ENCODE measurements at regions not wholly inside any gene's neighbourhood (a gene's known extent, or its start where the extent isn't known, plus 50 kb on each side); places are given as distances from the start of the nearest gene placed in this dataset.

- FAIRE-seq (no peak), ATAC-seq (no peak), DNase-seq (ENCODE audit: extremely low read depth in 1 of 4, low spot score in 3 of 4) (no peak)
- no peak overlapping the region for H3K9ac ChIP-seq (ENCODE audit: insufficient read depth in 1 of 2, low read depth in 2 of 2, low read length in 2 of 2)
- no peaks in the 10 kb centered on the region for H4K20me1 ChIP-seq (replicated peaks; ENCODE audit: control insufficient read depth, insufficient read depth, low read length)
- TF ChIP-seq ZBTB33 (CRISPR knock-in tag; IDR thresholded peaks at IDR 0.05) = no peak
- no peak for TF ChIP-seq TAL1 (IDR thresholded peaks at IDR 0.05)
- TF ChIP-seq MCM5 (IDR thresholded peaks at IDR 0.05; ENCODE audit: low read depth) = no peak
- no peak for TF ChIP-seq CBFB (CRISPR knock-in tag; IDR thresholded peaks at IDR 0.05)
- TF ChIP-seq RUNX1 (IDR thresholded peaks at IDR 0.05; ENCODE audit: low read depth) = no peak
- no peak for TF ChIP-seq SETDB1 (IDR thresholded peaks at IDR 0.05; ENCODE audit: low read length)
- TF ChIP-seq UBTF (IDR thresholded peaks at IDR 0.05; ENCODE audit: borderline replicate concordance in 1 of 2, low read depth in 2 of 2, low read length in 2 of 2) = no peak
- TF ChIP-seq GTF2E2 (tag; IDR thresholded peaks at IDR 0.05) = no peak
- TF ChIP-seq ZNF511 (CRISPR knock-in tag; IDR thresholded peaks at IDR 0.05) = no peak
- no peak for TF ChIP-seq ZNF12 (CRISPR knock-in tag; IDR thresholded peaks at IDR 0.05)
- no peak for TF ChIP-seq ARID2 (IDR thresholded peaks at IDR 0.05)
- no peak for TF ChIP-seq GATAD2A (IDR thresholded peaks at IDR 0.05)
- TF ChIP-seq CHD4 (IDR thresholded peaks at IDR 0.05; ENCODE audit: insufficient read depth, insufficient replicate concordance, low read depth, low read length, poor library complexity, severe bottlenecking) = no peak
- TF ChIP-seq SNIP1 (IDR thresholded peaks at IDR 0.05; ENCODE audit: low read depth) = no peak
- no peaks in the 10 kb centered on the region for H3K9me1 ChIP-seq (ENCODE audit: control insufficient read depth, insufficient read depth, low read length)
- H3K4me3 ChIP-seq = no peak overlapping the region
- in situ Hi-C loops (cut with MboI) (no loop called here), intact Hi-C loops (cut with micrococcal nuclease) (no loop called here)
- H3K27ac ChIP-seq (ENCODE audit: extremely low read depth, low read depth, low read length) = no peak overlapping the region
- no TSS peak for BruUV-seq (replicated peaks)
- no peak overlapping the region for H2AFZ ChIP-seq (ENCODE audit: low read depth, low read length)
- H3K9me3 ChIP-seq (replicated peaks; ENCODE audit: control insufficient read depth, insufficient read depth, low read depth, low read length) = no peaks in the 10 kb centered on the region
- H3K27me3 ChIP-seq (ENCODE audit: control insufficient read depth in 2 of 2, insufficient read depth in 2 of 2, low read length in 2 of 2) = no peaks in the 10 kb centered on the region
- 0% methylated on average over 2 of the region's 2 CpGs for WGBS (ENCODE audit: insufficient coverage, low coverage, missing lambda C conversion rate)
- H3K4me1 ChIP-seq (replicated peaks in 1 of 2; ENCODE audit: control insufficient read depth in 2 of 2, insufficient read depth in 2 of 2, low read length in 2 of 2) = no peaks in the 10 kb centered on the region
- POLR2A ChIA-PET = no interaction called here
- H3K79me2 ChIP-seq (ENCODE audit: control insufficient read depth, insufficient read depth, low read length) = no peaks in the 10 kb centered on the region
- H3K36me3 ChIP-seq (ENCODE audit: control insufficient read depth, insufficient read depth, low read length) = no peaks in the 10 kb centered on the region
- no peak overlapping the region for H3K4me2 ChIP-seq (ENCODE audit: insufficient read depth, low read length)
- CTCF ChIA-PET (ENCODE audit: low intra/inter-chr PET ratio) = no interaction called here
Measured at GRCh38 chr4:111671756-111672155, 473.5 kb upstream of the FAM241A start.
